ENCODE measurements at regions not wholly inside any gene's neighbourhood (a gene's known extent, or its start where the extent isn't known, plus 50 kb on each side); places are given as distances from the start of the nearest gene placed in this dataset.

DNA sequence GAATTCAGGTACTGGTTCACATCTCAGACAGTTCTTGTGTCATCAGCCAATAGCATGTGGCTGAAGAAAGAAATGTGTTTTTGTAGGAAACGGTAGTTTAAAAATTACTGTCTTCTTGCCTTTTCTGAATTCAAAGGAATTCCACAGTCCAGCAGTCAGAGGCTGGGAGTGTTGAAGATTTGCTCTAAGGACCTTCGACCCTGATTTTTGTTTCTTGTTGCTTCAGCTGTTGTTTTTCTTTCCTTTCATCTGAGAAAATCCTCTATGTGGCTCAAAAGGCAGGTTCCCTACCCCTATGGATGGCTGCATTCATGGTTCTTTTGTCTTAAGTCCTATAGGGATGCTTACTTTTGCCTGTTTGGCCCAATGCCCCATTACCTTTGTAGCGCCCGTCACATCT is 304.9 kb downstream of the TMEM167A start:
- DNase-seq (ENCODE audit: extremely low read depth in 1 of 2, low read depth in 1 of 2): no peak

DNA sequence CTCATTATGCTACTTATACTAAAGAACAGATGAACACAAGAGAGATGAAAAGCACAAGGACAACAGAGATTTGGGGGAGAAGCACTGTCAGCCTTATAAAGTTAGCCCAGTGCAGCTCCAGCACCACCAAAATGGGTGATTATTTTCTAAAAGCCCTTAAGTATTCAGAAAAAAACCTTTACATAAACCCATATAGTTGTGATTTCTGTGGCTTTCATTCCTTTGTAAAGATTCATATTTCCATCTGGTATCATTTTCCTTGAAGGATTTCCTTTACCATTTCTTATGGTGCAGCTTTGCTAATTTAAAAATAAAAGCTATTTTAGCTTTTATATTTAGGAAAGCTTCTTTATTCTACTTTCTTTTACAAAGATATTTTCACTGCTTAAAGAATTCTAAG is 311.0 kb downstream of the TMEM167A start:
- DNase-seq (ENCODE audit: extremely low read depth in 1 of 2, low read depth in 1 of 2): no peak

DNA sequence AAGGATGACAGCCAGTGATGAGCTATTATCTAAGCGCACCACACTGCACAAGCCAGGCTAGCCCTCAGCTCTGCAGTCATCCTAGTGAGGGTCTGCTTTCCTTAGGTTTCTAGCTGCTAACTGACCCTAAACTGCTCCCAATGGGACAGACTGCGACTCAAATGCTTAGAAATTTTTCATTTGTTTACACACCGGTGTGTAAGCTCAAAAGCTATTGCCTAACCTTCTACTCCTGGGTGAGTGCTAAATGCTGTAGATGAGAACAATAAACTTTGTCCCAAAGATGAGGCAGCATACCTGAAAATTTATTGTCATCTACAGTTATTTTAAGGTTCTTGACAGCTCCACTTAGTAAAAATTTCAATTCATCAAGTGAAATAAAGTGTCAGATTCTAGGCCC is 311.4 kb downstream of the TMEM167A start:
- no peak for DNase-seq (ENCODE audit: extremely low read depth in 1 of 2, low read depth in 1 of 2)

- DNase-seq (ENCODE audit: extremely low read depth in 1 of 2, low read depth in 1 of 2): no peak
Measured at GRCh38 chr5:82760856-82761255, 316.3 kb downstream of the TMEM167A start.

- no peak for DNase-seq (ENCODE audit: extremely low read depth in 1 of 2, low read depth in 1 of 2)
Measured at GRCh38 chr5:82758881-82759280, 318.3 kb downstream of the TMEM167A start.

DNA sequence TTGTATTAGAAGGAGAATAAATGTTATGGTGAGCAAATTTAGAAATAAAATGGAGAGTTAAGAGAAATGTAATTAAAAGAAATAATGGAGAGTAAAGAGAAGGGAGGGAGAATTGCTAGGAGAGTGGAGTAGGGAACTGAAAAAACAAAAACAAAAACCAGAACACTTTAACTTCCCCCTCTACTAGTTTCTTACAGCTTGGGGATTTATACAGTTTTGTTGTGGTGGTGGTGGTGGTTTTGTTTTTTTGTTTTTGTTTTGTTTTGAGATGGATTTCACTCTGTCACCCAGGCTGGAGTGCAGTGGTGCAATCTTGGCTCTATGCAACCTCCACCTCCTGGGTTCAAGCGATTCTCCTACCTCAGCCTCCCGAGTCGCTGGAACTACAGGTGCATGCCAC is 322.4 kb downstream of the TMEM167A start:
- DNase-seq (ENCODE audit: extremely low read depth in 1 of 2, low read depth in 1 of 2): no peak

DNA sequence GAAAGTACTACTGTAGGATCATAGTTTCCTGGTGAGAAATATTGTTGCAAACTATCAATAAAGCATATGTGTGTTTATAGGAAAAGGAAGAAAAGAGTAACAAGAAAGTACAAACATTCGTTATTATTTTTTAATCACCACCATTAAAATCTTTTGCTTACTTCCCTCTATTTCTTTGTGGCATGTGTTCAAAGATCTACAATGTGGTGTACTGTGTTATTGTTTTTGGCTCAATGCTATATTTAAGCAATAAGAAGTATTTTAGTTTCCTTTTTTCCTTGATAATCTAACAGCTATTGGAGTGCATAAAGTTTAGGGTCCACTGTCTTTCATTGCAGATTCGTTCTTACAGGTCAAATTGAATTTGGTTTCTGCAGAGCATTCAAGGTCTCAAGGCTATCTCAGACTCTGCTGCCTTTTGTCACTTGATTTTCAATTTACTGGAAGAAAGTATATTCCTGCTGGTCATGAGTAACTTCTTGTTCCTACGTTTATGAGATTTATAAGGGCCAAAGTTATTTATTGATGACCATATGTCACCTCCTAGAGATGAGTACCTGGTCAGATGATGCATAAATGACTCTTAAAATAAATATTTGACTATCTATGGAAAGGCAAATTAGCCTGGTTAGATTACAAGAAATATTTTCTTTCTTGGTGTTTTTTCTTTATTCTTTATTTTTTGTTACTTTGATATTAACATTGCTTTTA is 323.0 kb downstream of the TMEM167A start:
- no peak for DNase-seq (ENCODE audit: extremely low read depth in 1 of 2, low read depth in 1 of 2)

GRCh38 chr5:82753374-82753773 is 323.8 kb downstream of the TMEM167A start:
- DNase-seq (ENCODE audit: extremely low read depth in 1 of 2, low read depth in 1 of 2): no peak

DNA sequence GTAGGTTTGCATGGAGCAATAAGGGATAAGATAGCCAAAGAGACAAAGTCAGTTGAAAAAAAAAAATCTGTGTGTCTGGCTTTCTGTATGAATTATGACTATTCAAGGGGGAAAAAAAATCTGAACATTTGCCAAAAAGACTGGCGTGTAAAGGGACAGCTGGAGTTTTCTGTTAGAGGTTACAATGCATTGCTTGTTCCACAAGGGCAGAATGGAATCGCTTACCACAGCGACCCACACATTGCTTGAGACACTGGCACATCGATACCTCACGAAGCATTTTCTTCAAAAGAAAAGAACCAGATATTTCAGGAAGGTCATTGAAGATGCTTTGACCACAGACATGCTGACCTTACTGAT is 327.8 kb downstream of the TMEM167A start:
- DNase-seq (ENCODE audit: extremely low read depth in 1 of 2, low read depth in 1 of 2): no peak

GRCh38 chr5:82748688-82749460 is 328.3 kb downstream of the TMEM167A start:
- DNase-seq (ENCODE audit: extremely low read depth in 1 of 2, low read depth in 1 of 2): no peak

DNA sequence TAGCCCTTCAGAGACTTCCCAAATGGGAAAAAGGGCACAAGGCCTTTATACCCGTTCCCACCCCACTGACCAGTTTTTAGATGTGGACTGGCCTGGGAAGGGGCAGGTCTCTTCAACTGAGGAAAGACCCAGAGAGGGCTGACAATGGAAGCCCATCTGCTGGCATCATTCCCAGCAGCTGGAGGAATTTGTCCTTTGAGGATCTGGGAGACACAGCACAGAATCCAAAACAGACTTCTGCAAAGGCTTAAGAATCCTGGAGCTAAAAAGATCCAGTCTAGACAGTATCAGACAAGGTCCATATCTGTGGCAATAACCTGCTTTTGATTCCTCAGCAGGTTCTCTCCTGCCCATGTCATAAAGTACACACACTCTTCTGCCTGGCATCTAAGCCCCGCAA is 329.2 kb downstream of the TMEM167A start:
- no peak for DNase-seq (ENCODE audit: extremely low read depth in 1 of 2, low read depth in 1 of 2)

- DNase-seq (ENCODE audit: extremely low read depth in 1 of 2, low read depth in 1 of 2): no peak
Measured at GRCh38 chr5:82745016-82745415, 332.2 kb downstream of the TMEM167A start.

GRCh38 chr5:82738681-82739269 is 338.4 kb downstream of the TMEM167A start:
- DNase-seq (ENCODE audit: extremely low read depth in 1 of 2, low read depth in 1 of 2): no peak

DNA sequence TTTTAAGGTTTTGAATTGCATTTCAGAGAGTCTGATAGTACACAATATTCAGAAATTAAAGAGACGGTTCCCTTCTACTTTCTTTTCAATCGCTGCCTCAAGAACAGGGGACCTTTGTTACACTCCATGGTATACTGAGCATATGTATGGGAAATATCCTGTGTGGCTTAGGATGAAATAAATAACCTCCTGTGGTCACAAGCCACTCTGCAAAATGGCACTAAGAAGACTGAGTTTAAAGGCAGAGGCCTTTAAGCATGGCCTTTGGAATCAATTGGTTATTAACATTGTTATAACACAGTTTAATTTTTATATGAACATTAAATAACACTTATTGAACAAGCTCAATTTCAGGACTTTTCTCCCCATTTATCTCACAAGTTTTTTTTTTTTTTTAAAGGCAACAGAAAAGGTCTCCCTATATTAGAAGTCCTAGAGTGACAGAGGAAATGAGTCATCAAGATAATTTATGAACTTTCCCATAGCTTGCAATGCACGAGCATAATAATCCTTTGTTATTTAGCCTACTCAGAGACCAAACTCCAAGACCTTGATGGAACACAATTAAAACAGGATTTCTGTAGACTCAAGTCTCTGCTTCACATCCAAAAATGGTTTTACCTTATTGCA is 341.9 kb downstream of the TMEM167A start:
- no peak for DNase-seq (ENCODE audit: extremely low read depth in 1 of 2, low read depth in 1 of 2)

- DNase-seq (ENCODE audit: extremely low read depth in 1 of 2, low read depth in 1 of 2): no peak
Measured at GRCh38 chr5:82734347-82734746, 342.8 kb downstream of the TMEM167A start.

DNA sequence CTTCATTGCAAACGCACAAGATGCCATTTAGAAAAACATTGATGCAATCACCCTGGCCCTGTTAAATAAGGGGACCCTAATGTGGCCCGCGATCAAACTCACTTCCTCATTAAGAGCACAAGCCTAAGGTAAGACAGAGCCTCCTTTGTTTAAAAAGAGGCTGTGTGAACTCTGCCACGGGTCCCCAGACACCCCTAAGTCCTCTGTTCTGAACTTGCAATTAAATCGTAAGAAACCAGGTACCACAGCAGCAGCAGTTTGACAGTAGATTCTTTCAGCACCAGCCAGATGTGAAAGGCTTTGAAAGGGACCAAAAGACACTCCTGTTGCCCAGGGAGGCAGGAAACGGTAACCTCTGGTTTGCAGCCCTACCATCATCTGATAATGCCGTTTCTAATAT is 346.3 kb downstream of the TMEM167A start:
- DNase-seq (ENCODE audit: extremely low read depth in 1 of 2, low read depth in 1 of 2): no peak

DNA sequence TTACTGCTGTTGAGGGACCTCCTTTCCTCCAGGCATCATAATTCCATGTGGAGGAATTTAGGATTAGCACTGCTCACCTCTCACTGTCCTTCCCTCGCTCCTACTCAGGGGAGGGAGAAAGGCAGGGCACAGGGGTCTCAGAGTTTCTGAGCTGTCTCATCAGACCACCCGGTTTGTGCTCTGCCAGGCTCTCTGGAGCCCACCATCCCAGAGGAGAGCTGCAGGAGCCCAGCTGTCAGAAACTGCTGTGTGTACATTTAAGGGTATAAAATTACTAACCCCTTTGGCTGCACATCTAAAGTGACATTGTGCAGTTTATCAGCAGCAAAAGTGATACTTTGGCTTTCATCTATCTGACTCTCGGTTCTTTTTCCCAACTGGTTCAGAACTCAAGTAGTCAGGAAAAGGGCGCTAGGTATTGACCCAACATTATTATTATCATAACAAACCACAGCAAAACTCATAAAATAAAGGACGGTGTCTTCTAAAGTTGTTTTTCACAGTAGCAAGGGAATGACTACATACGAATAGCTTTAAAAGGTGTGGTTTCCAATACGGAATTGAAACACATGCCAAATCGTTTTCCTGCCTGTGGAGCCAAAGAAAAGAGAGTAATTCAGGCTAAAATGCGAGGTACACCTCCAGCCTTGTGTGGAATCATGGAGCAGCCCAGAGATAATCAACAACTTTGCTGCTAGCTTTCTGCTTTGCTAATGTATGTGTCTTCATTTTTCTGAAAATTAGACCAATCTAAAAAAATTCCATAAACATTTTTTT is 348.1 kb downstream of the TMEM167A start:
- no peak for DNase-seq (ENCODE audit: extremely low read depth in 1 of 2, low read depth in 1 of 2)

DNA sequence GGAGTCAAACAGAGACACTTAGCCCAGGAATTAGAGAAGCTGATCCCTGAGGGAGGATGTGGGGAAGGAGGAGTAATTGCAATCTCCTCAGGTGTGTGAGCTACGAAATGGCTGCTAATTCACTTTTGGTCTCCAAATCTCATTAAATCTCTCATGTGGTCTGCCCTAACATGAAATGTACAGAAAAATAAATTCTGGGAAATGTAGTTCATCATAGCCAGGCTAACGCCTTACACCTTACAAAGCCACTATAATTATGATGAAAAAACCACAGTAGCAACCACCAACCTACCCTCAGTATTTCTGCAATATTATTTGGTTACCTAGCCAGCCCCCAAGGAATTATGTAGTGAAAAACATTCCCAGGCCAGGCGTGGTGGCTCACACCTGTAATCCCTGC is 354.0 kb downstream of the TMEM167A start:
- no peak for DNase-seq (ENCODE audit: extremely low read depth in 1 of 2, low read depth in 1 of 2)

GRCh38 chr5:82721087-82721410 is 356.1 kb downstream of the TMEM167A start:
- no peak for DNase-seq (ENCODE audit: extremely low read depth in 1 of 2, low read depth in 1 of 2)

DNA sequence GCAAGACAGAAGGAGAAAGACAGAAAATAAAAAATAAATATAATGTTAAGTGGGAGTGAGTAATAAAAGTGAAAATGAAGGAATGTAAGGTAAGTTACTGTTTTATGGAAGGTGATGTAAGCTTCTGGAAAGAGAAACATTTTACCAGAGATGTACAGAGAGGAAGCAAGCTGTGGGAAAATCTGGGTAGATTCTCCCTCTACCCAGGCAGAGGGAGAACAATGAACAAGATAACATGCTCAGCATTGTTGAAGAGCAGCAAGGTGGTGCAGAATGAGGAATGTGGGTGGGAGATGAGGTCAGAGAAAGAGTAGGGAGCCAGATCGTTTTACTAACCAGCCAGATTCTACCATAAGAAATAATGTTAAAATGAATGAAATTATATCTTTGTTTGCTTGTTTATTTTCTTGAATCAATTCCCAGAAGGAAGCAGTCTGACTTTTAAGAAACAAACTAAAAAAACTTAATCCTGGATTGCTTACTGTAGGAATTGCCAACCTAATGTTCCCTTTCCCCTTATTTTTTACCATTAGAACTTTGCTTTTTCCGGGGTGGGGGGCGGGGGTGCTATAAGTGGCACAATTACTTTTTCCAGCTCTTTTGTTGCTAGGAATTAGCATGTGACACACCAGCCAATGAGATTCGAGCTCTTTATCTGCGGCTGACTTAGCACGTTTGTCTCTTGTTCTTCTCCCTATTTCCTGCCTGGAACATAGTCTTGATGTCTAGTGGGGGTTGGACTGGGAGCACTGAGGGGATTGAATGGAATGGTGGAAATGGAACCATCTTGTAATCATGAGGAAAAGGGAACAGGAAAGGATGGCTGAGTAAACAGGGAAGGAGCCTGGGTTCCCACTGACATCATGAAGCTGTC is 356.7 kb downstream of the TMEM167A start:
- no peak for DNase-seq (ENCODE audit: extremely low read depth in 1 of 2, low read depth in 1 of 2)

All from stimulated activated CD8-positive, alpha-beta memory T cell treated with anti-CD3 and anti-CD28 coated beads, Interleukin-7, amount 100 ng/mL, for 48 hours (primary cell).